Ovary (tissue), 3 donors: ENCODE measurements at regions not wholly inside any gene's neighbourhood (a gene's known extent, or its start where the extent isn't known, plus 50 kb on each side); places are given as distances from the start of the nearest gene placed in this dataset.

Experiments used
- EP300 ChIP-seq: sonication (generic); formaldehyde crosslinking; IDR thresholded peaks from one replicate; pipeline ENCODE4 v1.6.1; 2017; ENCODE audit warnings: antibody characterized with exemption
- POLR2A ChIP-seq: fragments of 450-650 bp; IDR thresholded peaks from one replicate; pipeline ENCODE4 v1.6.1; 2017; ENCODE audit warnings: antibody characterized with exemption, mild to moderate bottlenecking, moderate library complexity
- TF ChIP-seq, protein P1 (sequence below), 3 donors: fragments of 450-650 bp in 2 of 3; fragments of 200-600 bp in 1 of 3; IDR thresholded peaks; one replicate each; pipeline versions ENCODE4 v1.5.1 to v1.8.0; 2016 to 2022; ENCODE audit warnings: antibody characterized with exemption in 3 of 3, mild to moderate bottlenecking in 1 of 3
- donor health status: DM: no; HTN: no; CAD: no.

DNA sequence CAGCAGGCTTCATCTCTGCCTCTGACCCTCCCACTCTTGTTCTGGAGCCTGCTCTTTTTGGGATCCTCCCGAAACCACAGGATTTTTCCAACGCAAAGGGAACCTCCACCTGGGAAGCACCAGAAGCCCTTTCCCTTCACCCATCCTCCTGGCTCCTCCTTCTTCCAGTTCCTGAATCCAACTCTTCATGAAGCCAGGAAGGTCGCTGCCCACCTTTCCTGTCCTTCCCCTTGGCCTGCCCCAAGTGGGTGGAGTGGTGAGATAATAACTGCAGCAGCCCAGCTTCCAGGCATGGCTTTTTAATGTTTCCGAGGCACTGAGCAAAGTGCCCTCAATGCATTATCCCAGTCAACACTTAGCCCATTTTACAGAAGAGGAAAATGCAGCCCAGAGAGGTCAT lies 70.8 kb upstream of the EEPD1 start:
- TF ChIP-seq EP300 (no peak), POLR2A (no peak)
- TF ChIP-seq, protein P1, sequence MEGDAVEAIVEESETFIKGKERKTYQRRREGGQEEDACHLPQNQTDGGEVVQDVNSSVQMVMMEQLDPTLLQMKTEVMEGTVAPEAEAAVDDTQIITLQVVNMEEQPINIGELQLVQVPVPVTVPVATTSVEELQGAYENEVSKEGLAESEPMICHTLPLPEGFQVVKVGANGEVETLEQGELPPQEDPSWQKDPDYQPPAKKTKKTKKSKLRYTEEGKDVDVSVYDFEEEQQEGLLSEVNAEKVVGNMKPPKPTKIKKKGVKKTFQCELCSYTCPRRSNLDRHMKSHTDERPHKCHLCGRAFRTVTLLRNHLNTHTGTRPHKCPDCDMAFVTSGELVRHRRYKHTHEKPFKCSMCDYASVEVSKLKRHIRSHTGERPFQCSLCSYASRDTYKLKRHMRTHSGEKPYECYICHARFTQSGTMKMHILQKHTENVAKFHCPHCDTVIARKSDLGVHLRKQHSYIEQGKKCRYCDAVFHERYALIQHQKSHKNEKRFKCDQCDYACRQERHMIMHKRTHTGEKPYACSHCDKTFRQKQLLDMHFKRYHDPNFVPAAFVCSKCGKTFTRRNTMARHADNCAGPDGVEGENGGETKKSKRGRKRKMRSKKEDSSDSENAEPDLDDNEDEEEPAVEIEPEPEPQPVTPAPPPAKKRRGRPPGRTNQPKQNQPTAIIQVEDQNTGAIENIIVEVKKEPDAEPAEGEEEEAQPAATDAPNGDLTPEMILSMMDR (IDR thresholded peaks at IDR 0.05) = no peak
